GM18861 (cell line): ENCODE measurements at regions not wholly inside any gene's neighbourhood (a gene's known extent, or its start where the extent isn't known, plus 50 kb on each side); places are given as distances from the start of the nearest gene placed in this dataset.
"Not testable (repeated sequence)": the region's sequence is repeated elsewhere in the genome, so short reads cannot be mapped to it uniquely, and the experiment has no call there.

ENCODE experiments used
- ATAC-seq: cut with Tn5 transposase; IDR thresholded peaks from one replicate; pipeline ENCODE4 v1.9.1; 2021; ENCODE audit not compliant: unreplicated experiment

DNA sequence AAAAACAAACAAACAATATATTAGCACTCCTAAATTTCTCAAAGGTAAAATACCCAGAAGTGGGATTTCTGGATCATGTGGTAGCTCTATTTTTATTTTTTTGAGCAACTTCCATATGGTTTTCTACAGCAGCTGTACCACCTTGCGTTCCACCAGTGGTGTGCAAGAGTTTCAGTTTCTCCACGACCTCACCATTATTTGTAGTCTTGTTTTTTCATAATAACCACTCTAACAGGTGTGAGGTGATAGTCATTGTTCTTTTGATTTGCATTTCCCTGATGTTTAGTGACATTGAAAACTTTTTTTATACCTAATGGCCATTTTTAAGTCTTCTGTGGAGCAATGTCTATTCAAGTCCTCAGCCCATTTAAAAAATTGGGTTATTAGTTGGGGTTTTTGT lies 127.3 kb upstream of the SLC38A2 start:
- ATAC-seq, result no peak

DNA sequence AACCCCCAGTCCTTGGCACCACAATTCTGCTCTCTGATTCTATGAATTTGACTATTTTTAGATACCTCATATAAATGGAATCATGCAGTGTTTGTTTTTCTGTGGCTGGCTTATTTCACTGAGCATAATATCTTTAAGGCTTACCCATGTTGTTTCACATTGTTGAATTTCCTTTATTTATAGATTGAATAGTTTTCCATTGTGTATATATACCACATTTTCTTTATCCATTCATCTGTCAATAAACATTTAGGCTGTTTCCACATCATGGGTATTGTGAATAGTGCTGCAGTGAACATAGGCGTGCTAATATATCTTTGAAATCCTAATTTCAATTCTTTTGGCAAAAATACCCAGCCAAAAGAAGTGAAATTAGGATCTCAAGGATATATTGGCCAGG lies 126.7 kb upstream of the SLC38A2 start:
- ATAC-seq, result no peak

DNA sequence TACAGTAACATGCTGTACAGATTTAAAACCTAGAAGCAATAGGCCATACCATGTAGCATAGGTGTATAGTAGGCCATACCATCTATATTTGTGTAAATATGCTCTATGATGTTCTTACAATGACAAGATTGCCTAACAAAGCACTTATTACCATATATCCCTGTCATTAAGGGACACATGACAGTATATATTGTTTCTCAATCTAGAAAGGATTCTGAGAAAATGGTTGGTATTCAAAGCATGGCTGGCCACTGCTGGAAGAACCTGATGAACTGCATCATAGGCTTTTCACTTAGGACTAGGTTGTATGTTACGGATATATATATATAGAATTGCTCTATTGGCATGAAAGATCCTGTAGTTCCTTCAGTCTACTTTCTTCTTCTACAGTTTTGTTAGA lies 125.2 kb upstream of the SLC38A2 start:
- ATAC-seq, result no peak

DNA sequence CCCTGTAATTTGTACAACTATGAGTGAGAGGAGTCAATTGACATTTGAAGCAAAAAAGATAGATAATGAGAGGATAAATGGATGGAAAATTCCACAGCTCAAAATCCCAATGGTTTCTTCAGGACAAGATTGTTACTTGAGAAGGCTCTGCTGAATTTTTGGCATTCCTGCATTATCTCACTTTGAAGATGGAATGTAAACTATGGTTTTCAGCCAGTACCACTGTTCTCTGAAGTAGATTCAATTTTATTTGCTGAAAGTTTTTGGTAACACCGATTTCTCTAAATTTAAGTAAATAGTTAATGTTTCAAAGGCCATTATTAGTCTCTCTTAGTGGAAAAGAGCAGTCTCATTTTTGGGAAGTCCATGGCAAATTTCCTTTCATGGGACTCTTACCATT lies 121.9 kb upstream of the SLC38A2 start:
- no peak for ATAC-seq

DNA sequence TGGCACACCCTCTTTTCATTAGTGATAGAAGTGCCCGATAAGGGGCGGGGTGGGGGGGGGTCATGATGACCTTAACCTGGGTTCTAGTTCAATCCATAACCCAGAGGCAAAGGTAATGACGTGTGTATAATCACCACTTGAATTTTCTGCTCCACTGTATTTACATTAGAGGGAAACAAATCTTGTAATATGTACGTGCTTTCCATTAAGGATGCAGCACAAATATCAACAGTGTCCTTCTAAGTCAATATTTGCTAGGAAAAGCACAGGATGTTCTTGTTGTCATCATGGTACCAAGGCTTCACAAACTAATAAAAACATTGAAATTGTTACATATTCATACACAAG lies 121.2 kb upstream of the SLC38A2 start:
- ATAC-seq, result no peak

DNA sequence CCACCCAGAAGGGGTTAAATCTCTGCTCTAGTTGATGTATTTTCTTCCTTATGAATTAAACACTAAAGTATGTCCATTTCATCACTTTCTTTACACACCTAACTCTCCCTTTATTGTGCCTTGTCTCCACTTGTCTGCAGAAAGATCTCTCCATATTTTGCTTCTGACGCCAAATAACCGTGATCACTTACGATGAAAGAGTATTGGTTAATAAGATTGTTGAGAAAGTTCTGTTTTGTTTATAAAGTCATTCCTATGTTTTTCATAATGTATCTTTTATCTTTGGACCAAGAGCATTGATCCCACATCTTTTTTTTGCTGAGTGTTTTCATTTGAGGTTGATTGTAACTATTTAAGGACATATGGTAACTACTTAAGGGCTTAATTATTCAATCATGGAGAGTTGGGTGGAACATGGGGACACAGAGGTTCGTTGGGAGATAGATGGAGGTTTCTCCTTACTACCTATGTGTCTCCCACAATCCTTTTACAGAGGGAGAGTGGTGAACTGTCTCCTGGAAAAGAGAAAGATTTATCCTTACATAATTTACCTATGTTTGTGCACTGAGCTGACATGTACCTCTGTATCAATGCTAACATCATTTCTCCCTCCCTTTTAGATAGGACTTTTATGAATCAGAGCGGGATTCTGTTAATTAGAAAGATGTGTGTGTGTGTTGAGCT lies 120.7 kb upstream of the SLC38A2 start:
- ATAC-seq, result no peak

DNA sequence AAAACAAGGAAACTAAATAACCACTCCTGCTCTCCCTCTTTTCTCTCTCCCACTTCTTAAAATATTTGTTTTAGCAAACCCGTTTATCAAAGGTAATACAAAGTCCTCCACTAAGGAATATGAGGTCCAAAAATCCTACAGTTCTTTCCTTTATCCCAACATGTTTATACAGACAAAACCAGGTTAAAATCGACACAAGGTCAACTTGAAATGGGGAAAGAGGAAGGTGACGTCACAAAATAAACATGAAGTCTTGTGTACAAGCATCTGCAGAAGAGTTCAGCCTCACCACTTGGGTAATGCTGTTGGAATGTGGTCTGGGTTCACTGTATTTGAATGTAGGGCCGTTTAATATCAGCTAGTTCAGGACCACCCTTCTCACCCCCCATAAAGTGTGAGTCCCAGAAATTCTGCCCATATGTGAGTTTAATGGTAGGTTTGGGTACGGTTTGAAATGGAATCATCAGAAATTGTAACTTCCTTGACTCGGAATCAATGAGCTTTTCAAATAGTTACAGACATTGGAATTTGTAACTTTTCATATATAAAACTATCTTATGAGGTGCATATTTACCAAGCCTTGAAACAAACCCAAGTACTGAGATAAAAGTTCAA lies 120.0 kb upstream of the SLC38A2 start:
- ATAC-seq, result no peak

DNA sequence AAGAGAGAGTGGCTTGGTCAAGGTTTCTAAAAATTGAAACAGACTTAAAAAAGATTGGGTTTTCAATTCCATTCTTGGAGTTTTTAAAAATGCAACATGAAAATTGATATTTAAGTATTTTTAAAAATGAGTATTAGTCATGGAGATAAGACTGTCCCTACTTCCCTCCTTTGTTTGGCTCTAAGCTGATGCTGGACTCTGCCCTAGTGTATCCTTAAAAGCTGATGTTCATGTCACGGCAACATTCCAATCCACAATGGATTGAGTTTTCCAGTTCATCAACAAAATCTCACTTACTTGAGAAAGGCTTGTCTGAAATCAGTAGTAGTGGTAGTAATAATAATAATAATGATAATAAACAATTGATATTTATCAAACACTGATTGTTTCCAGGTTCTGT lies 119.0 kb upstream of the SLC38A2 start:
- no peak for ATAC-seq

DNA sequence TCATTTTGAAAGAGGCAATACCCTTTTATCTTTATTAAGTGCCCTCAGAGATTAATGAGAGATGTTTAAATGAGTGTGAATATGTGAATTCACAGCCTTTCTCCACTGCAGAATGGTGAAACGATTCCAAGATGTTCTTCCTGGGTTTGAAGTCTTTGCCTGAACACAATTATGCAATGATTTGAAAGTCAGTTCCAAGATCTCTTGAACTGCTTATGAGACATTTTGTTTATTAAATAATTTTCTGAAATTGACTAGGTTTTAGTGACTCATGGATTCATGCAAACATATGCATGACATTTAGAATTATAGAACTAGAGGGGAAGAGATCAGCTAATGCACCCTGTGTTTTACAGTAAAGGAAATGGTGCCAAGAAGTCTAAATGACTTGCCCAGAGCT lies 118.1 kb upstream of the SLC38A2 start:
- no peak for ATAC-seq

DNA sequence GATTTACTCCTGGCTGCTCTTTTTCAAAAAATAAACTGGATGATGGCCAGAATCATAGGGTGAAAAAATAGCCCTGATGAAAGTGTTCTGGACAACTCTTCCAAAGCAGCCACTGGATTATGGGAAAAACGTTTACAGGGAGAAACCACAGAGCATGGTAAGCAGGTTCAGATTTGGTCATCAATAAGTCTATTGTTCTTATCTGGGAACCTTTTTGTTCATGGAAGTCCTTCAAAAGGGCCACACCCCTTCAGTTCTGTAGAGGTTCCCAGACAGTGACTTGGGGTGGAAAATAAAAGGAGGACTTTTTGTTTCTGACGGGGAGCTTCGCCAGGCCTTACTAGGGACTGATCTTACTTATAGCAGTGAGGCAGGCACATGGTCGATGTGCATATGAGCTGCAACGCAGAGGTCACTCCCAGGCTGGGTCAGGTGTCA lies 117.4 kb upstream of the SLC38A2 start:
- ATAC-seq, result no peak

DNA sequence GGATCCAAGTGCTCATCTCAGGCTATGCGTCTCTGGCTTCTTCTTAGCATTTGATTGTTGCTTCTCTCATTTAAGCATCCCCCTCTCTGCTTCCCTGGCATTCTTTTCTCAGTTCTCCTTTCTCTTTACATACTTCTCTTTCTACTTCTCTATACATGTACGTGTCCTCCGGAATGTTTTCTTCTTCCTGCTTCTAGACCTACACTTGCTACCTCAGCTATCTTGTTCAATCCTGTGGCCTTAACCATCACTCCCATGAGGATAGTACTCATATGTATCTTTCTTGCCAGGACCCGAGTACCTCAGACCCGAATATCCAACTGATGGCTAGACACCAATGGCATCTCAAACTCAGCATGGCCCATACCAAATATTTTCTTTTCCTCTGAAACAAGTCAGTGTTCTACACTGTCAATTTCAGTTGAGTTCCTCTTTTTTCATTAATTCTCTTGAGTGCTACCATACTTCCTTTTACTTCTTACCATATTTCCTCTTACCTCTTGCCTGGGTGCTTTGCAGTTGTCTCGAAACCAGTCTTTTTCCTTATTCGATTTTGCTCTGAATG lies 115.1 kb upstream of the SLC38A2 start:
- peak; percentile 64 for ATAC-seq

DNA sequence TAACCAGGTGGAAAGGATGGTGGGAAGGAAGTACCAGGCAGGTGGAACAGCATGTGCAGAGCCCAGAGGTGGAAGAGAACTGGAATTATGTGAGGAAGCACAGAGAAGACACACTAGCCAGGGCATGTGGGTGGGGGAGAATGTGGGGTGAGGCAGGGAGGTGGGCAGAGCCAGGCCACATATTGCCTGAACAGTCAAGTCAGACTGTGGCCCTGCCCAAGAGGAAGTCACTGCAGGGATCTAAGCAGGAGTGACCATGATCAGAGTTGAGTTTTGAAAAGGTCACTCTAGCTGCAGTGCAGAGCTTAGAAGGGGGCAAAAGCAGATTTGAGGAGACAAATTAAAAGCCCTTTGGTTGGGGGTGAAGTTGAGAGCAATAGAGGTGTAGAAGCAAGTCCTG lies 114.0 kb upstream of the SLC38A2 start:
- no peak for ATAC-seq

DNA sequence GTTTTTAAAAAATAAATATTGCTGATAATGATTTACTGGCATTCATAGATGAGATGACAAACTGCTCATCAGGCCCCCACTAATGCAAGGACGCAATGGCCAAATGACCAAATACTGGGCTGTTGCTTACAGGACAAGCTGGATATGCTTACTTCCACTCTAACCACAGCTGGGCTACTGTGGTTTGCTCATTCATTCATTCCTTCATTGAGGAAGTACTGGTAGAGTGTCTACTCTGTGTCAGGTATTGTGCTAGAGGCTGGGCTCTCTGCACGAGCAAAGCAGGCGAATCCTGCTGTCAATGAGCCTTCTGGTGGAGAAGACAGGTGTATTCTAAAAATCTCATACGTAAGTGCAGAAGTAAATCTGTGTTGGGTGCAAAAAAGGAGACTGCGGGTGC lies 113.3 kb upstream of the SLC38A2 start:
- ATAC-seq, result no peak

DNA sequence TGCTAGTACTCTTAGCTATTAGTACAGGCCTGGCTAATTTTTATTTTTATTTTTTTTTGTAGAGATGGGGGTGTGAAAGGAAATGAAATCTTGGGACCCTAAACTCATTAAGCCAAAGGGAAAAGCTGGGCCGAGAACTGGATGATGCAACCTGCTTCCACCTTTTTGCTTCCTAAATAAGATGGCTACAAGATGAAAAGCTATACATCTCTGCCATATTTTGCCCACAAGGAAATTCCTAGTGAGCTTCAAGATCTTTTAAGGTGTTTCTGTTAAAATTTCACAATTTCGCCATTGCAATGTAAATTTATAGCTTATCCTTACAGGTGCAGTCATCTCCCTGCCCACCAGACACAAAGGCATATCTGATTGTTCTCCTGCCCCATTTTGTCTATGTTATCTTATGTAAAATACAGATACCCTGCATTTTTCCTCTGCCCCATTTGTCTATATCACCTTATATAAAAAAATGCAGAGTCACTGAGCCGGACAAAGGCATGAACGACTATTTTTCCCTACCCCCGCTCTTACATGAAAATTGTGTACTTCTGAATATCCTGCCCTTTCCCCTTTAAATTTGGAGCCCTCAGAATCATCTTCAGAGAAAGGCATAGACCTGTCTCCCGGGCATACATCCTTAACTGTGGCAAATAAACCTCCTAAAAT lies 112.0 kb upstream of the SLC38A2 start:
- no peak for ATAC-seq

DNA sequence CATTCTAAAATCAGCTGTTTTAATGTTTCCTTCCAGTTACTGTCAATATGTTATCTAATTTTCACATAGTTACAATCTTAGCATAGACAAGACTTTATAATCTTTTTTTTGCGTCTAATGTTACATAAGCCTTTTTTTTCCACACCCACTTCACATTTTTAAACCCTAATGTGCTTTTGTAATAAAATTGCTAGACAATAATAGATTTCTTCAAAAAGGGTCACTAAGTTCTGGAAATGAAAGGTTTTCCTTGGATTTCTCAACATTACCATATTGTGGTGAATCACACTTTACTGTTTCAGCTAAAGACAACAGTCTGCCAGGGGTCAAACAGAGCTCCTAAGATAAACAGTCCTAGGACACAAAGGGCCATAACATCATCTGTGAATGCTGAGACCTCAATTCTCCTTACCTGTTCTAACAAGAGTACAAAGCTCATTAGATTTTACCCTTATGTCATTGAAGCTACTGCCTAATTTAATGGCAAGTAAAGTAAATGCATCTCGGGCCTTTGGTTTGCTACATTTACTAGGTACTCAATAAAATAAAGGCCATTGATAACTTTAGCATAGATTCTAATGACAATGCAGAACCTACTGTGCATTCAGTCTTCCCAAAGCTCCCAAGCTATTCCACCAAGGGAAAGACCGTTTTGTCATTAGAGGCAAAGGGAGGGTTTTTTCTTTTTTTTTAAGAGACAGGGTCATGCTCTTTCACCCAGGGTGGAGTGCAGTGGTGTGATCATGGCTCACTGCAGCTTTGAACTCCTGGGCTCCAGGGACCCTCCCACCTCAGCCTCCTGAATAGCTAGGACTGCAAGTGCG lies 111.2 kb upstream of the SLC38A2 start:
- no peak for ATAC-seq

DNA sequence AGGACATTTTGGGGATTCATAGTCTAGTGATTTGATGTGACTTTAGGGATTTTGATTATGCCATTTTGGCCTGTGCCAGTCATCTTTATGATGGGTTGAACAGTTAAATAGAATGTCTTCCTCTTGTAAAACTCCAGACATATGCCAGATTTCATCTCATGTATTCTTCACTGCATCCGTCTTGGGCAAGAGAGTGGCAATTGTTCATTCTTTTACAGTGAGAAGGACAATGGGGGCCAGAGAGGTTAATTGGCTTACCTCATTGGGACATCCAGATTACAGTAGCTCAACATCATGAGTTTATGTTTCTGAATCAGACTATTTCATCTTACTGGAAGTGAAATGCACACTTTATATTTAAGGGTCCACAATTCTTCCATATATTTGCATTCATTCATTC lies 108.2 kb upstream of the SLC38A2 start:
- no peak for ATAC-seq

DNA sequence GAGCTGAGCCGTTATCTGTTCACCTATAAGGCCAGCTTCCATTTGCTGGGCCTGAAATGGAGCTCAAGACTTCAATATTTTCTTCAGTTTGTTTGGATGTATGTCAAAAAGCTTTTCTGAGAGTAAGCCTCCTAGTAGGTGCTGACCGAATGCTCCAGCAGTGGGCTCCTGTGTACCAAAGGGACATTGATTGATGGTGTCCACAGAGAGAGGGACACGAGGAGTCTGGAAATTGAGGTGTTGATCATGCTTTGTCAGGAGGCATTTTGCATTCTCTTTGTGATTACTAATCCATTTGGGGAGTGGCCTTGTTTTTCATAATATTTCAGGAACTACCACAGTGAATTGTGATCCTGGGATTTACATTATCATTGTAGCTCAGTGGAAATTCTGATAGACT lies 107.7 kb upstream of the SLC38A2 start:
- no peak for ATAC-seq

DNA sequence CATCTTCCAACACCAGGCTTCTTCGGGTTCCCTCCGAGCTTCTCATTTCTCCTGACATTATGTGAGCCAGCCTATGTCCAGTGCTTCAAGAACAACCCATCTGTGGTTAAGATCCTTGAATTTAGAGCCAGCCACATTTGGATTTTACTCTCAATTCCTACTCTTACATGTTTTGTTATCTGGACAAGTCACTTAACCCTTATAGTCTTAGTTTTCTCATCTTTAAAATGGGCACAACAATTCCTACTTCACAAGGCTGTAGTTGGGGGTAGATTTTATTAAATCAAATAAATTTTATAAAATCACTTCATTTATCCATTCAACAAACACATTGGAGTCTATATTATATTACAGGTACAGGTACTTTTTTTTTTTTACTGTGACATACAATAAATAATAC lies 105.5 kb upstream of the SLC38A2 start:
- ATAC-seq, result no peak

DNA sequence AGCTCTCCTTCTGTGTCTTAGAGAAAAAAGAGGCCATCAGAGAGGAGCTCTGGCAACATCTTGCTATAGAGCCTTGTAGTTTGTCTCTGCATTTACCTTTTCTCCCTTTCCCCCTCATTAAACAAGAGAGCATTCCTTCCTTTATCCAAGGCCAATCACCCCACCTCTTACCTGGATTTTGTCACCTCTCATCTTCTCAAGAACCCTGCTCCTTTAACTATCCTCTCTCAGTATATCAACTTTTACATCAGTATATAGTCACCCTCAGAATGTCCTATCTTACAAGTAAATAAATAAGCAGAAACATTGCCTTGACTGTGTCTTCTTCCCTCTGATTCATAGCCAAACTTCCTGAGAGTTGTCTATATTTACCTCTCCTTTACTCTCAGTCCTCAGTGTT lies 105.0 kb upstream of the SLC38A2 start:
- ATAC-seq, result no peak

DNA sequence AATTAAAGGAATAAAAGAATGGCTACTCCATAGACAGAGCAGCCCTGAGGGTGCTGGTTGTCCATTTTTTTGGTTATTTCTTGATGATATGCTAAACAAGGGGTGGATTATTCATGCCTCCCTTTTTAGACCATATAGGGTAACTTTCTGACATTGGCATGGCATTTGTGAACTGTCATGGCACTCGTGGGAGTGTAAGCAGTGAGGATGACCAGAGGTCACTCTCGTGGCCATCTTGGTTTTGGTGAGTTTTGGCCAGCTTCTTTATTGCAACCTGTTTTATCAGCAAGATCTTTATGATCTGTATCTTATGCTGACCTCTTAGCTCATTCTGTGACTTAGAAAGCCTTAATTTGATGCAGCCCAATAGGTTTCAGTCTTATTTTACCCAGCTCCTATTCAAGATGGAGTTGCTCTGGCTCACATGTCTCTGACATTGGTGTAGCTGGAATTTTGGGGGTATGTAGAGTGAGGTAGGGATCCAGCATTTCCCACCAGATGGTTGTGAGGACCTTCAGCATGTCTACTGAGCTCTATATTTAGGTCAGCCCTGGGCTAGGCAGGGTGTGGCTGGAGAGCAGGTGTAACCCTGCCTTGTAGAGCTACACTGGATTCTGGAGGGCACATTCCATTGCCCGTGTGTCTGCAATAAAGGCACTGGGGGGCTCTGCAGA lies 103.5 kb upstream of the SLC38A2 start:
- no peak for ATAC-seq

DNA sequence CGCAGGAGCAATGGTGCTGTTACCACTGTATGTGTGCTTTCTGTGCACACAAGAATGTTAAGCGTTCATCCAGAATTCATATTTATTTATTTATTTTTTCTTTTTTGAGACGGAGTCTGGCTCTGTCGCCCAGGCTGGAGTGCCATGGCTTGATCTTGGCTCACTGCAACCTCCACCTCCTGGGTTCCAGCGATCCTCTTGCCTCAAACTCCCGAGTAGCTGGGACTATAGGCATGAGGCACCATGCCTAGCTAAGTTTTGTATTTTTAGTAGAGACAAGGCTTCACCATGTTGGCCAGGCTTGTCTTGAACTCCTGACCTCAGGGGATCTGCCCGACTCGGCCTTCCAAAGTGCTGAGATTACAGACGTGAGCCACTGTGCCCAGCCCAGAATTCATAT lies 101.8 kb upstream of the SLC38A2 start:
- not testable (repeated sequence) for ATAC-seq
